OCI-LY3 (cell line): ENCODE measurements at regions not wholly inside any gene's neighbourhood (a gene's known extent, or its start where the extent isn't known, plus 50 kb on each side); places are given as distances from the start of the nearest gene placed in this dataset.
A peak's percentile ranks its signal among the peaks of the same experiment; 100 is the strongest.

Experiments used
- H2AFZ ChIP-seq: fragments of 200-600, 300-600 bp; shearing (Covaris generic); 2 replicates; pipeline ENCODE4 v1.6.0; 2014; ENCODE audit warnings: antibody characterized with exemption, low read depth, low read length
- H3K27ac ChIP-seq: fragments of 200-600, 300-600 bp; sonication (generic); 2 replicates; pipeline ENCODE4 v1.5.1; 2014; ENCODE audit warnings: mild to moderate bottlenecking, low read length, moderate library complexity, mixed read lengths
- H3K27me3 ChIP-seq: fragments of 200-600, 300-600 bp; sonication (generic); 2 replicates; pipeline ENCODE4 v1.6.1; 2014; ENCODE audit warnings: low read depth, low read length, mixed read lengths
- H3K36me3 ChIP-seq: fragments of 200-600, 300-600 bp; sonication (generic); replicated peaks from 2 replicates; pipeline ENCODE3; 2014; ENCODE audit warnings: low read depth, low read length, mixed read lengths
- H3K4me1 ChIP-seq: fragments of 300-600, 200-600 bp; sonication (generic); 2 replicates; pipeline ENCODE4 v1.6.1; 2014; ENCODE audit warnings: low read length, mixed read lengths
- H3K4me2 ChIP-seq: fragments of 200-600, 300-600 bp; sonication (generic); 2 replicates; pipeline ENCODE4 v1.6.1; 2014; ENCODE audit warnings: low read length, mixed read lengths
- H3K4me3 ChIP-seq: fragments of 300-600, 200-600 bp; sonication (generic); 2 replicates; pipeline ENCODE4 v1.5.1; 2014; ENCODE audit warnings: antibody characterized with exemption, mild to moderate bottlenecking, low read length, moderate library complexity
- H3K79me2 ChIP-seq: fragments of 300-600, 200-600 bp; shearing (Covaris generic); 2 replicates; pipeline ENCODE4 v1.6.1; 2014; ENCODE audit warnings: mild to moderate bottlenecking, low read length, mixed read lengths
- H3K9ac ChIP-seq: fragments of 300-600, 200-600 bp; shearing (Covaris generic); 2 replicates; pipeline ENCODE4 v1.6.0; 2014; ENCODE audit warnings: mild to moderate bottlenecking, low read length, moderate library complexity
- H3K9me3 ChIP-seq: fragments of 200-600, 300-600 bp; shearing (Covaris generic); 2 replicates; pipeline ENCODE4 v1.6.1; 2014; ENCODE audit warnings: low read length, mixed read lengths; ENCODE audit not compliant: insufficient read depth
- H4K20me1 ChIP-seq: fragments of 200-600, 300-600 bp; sonication (generic); 2 replicates; pipeline ENCODE4 v1.6.1; 2016; ENCODE audit warnings: low read length, mixed read lengths; ENCODE audit not compliant: insufficient read depth
- CTCF ChIP-seq: fragments of 200-600, 300-600 bp; sonication (generic); IDR thresholded peaks from 2 replicates; pipeline ENCODE4 v1.5.1; 2014; ENCODE audit warnings: antibody characterized with exemption, low read length, low read depth
- EZH2phosphoT487 ChIP-seq: fragments of 200-600 bp; shearing (Covaris generic); IDR thresholded peaks from 2 replicates; pipeline ENCODE4 v1.6.1; 2018; ENCODE audit warnings: antibody characterized with exemption, mixed run types, low read depth

GRCh38 chr9:107173422-107174180 lies 109.5 kb upstream of the RAD23B start:
- Histone ChIP-seq H2AFZ (no peak overlapping the region), H3K9me3 (no peaks in the 10 kb centered on the region), H3K4me2 (peak overlapping the region; percentile 70), H3K4me1 (peaks cover 36% of the 10 kb centered on the region), H3K36me3 (no peaks in the 10 kb centered on the region), H3K27ac (no peak overlapping the region), H3K79me2 (no peaks in the 10 kb centered on the region), H4K20me1 (no peaks in the 10 kb centered on the region; the same call in 1 of the 2 replicates), H3K4me3 (no peak overlapping the region), H3K9ac (no peak overlapping the region), H3K27me3 (peaks cover 12% of the 10 kb centered on the region)
- TF ChIP-seq CTCF = no peak

- TF ChIP-seq CTCF (no peak), EZH2phosphoT487 (no peak)
Measured at GRCh38 chr9:107174441-107174840, 108.6 kb upstream of the RAD23B start.

GRCh38 chr9:107175041-107175440 lies 108.0 kb upstream of the RAD23B start:
- Histone ChIP-seq H2AFZ (no peak overlapping the region), H3K4me2 (no peak overlapping the region), H3K79me2 (no peaks in the 10 kb centered on the region), H3K27me3 (peaks cover 15% of the 10 kb centered on the region), H3K4me1 (peaks cover 36% of the 10 kb centered on the region), H3K9me3 (no peaks in the 10 kb centered on the region), H3K36me3 (no peaks in the 10 kb centered on the region), H4K20me1 (no peaks in the 10 kb centered on the region; the same call in 1 of the 2 replicates), H3K4me3 (no peak overlapping the region), H3K27ac (no peak overlapping the region), H3K9ac (no peak overlapping the region)
- TF ChIP-seq EZH2phosphoT487 = no peak
- TF ChIP-seq CTCF = no peak

More at GRCh38 chr9:107174441-107174840, 108.6 kb upstream of the RAD23B start:
- Histone ChIP-seq H2AFZ (no peak overlapping the region), H3K9me3 (no peaks in the 10 kb centered on the region), H3K79me2 (no peaks in the 10 kb centered on the region), H3K36me3 (no peaks in the 10 kb centered on the region), H3K9ac (no peak overlapping the region), H3K27ac (no peak overlapping the region), H3K27me3 (peaks cover 12% of the 10 kb centered on the region), H3K4me3 (no peak overlapping the region), H3K4me2 (peak overlapping the region; percentile 15; the same call in 1 of the 2 replicates), H4K20me1 (no peaks in the 10 kb centered on the region; the same call in 1 of the 2 replicates), H3K4me1 (peaks cover 36% of the 10 kb centered on the region)

- H2AFZ ChIP-seq = no peak overlapping the region
- no peak overlapping the region for H3K4me2 ChIP-seq
- peaks cover 19% of the 10 kb centered on the region; the same call in 1 of the 2 replicates for H3K27me3 ChIP-seq
- no peaks in the 10 kb centered on the region for H3K9me3 ChIP-seq
- H3K4me1 ChIP-seq = peaks cover 36% of the 10 kb centered on the region
- H3K36me3 ChIP-seq = no peaks in the 10 kb centered on the region
- no peak overlapping the region for H3K27ac ChIP-seq
- H4K20me1 ChIP-seq = no peaks in the 10 kb centered on the region; the same call in 1 of the 2 replicates
- H3K79me2 ChIP-seq = no peaks in the 10 kb centered on the region
- H3K4me3 ChIP-seq = no peak overlapping the region
- H3K9ac ChIP-seq = no peak overlapping the region
- TF ChIP-seq EZH2phosphoT487 (no peak), CTCF (no peak)
Measured at GRCh38 chr9:107175816-107176435, 107.2 kb upstream of the RAD23B start.
